NCI-H2107 treated with DMSO at 0.1 percent for 48 hours (cell line): ENCODE measurements at regions not wholly inside any gene's neighbourhood (a gene's known extent, or its start where the extent isn't known, plus 50 kb on each side); places are given as distances from the start of the nearest gene placed in this dataset.

Source experiments
- DNase-seq: peaks from one replicate; lab custom pipeline; 2025; ENCODE audit not compliant: unreplicated experiment; lab: John Stamatoyannopoulos, UW

DNA sequence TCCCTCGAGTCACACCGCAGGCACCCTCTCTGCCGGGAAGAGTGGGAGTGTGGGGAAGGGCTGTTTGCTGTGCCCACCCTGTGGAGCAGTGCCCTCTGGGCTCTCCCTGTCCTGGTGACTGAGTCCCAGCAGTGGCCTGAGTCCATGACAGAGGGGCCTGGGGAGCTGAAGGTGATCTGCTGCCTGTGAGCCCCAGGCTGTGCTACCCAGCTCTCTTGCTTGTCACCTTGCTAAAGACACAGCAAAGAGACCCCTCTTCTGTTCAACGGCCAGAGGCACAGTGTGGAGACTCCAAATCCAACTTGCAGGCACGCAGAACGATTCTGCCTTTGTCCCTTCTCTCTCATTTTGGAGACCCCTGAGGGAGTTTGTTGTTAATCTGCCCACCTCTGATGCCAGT is 232.6 kb downstream of the OPA1 start:
- no peak for DNase-seq

- peak; percentile 51 for DNase-seq
Observed at GRCh38 chr3:193826159-193826795, 233.3 kb downstream of the OPA1 start.

DNA sequence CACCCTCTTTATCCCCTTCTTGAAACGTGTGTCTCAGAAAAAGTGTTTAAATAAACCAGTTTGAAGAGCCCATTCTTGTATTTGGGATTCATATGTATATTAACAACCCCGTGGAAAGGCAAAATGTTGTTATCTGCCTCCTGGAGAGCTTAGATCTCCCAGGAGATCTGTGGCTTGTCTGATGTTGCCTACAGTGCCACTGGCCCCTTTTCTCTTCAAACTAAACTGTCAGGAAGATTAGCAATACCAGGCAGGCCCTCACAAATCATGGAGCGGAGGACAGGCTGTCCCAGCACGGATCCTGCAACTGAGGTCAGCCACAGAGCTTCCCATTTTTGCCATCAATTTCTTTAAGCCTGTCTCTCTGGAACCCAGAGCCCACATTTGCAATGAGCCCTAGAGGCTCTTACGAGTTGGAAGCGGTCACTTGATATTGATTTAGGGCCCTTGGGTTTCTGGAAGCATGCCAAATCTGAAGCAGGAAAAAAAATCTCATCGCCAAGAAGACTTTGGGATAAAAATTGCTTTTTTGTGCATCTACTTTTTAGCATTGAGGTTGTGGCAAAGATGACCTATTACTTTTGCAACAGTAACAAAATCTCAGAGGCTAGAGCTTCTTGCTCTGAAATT is 234.1 kb downstream of the OPA1 start:
- peak; percentile 78 for DNase-seq

- no peak for DNase-seq
Observed at GRCh38 chr3:193827871-193828270, 234.9 kb downstream of the OPA1 start.

GRCh38 chr3:193828477-193828876 is 235.5 kb downstream of the OPA1 start:
- DNase-seq, result no peak

GRCh38 chr3:193829781-193830180 is 236.8 kb downstream of the OPA1 start:
- no peak for DNase-seq

GRCh38 chr3:193830791-193831191 is 237.8 kb downstream of the OPA1 start:
- DNase-seq, result peak; percentile 97

DNA sequence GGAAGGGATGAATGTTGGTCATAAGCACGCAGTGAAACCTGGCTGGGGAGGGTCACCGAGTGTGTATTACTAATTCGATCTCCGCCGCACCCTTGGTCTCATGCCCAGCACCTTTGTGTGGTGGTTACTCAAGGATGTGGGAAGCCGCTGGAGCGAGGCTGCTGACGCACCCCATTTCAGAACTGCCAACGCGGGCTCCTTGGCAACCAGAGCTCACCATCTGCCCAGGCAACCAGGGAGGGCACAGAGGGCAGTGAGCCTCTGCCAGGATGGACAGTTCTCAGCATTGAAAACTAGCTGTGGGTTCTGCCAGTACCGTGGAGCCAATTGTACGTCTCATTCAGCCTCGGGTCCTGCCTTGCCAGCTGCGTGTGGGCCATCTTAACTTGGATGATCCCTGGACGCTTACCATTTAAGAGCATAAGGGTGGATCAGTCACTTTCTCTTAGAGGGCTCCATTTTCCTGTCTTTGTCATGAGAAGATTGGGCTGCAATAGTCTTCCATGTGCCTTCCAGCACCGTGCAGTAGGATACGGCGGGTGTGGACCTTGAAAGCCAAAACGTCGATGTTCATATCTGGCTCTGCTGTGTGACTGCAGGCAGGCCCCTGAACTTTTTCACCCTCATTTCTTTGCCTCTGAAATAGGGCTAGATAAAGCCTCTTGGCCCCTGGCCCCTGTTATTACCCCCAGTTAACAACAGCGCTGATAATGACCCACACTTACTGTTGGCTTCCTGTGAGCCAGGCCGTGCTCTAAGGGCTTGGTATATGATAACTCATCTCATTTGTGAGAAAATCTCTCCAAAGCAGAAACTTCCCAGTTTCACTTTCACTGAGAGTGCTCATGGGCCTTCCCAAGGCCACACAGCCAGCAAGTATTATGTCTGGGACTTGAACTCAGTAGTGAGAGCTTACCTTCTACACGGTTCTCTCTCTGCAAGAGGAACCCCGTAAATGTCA is 238.8 kb downstream of the OPA1 start:
- DNase-seq, result peak; percentile 85

GRCh38 chr3:193832833-193833413 is 239.9 kb downstream of the OPA1 start:
- no peak for DNase-seq

GRCh38 chr3:193833592-193833991 is 240.6 kb downstream of the OPA1 start:
- DNase-seq, result no peak

GRCh38 chr3:193835414-193835813 is 242.4 kb downstream of the OPA1 start:
- no peak for DNase-seq

DNA sequence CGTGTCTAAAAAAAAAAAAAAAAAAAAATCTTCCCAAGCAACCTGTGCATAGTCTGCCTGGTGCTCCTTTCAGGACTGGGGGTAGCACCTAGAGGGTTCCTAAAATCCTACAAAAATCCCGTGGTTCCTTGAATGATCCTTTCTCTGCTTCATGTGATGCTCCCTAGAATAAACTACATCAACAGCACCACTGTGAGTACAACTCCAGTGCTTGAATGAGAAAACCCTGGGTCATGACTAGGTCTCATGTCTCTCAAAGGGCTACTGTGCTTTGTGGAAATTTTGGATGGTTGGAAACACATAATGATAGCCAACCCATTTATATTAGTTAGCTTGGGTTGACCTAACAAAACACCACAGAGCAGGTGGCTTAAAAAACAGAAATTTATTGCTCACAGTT is 243.5 kb downstream of the OPA1 start:
- DNase-seq, result no peak

DNA sequence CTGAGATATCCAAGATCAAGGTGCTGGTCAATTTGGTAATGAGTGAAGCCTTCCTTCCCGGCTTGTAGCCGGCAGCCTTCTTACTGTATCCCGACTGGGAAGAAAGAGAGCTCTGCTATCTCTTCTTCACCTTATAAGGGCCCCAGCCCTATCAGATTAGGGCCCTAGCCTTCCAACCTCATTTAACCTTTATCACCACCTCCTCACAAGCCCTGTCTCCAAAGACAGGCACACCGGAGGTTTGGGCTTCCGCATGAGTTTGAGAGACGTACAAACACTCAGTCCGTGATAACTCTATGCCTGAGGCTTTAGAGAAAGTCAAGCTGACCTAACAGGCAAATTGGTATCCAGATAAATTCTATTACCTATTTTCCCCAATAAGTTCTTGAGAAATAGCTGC is 243.9 kb downstream of the OPA1 start:
- DNase-seq, result no peak

- no peak for DNase-seq
Observed at GRCh38 chr3:193837347-193837827, 244.4 kb downstream of the OPA1 start.

- no peak for DNase-seq
Observed at GRCh38 chr3:193840111-193840641, 247.2 kb downstream of the OPA1 start.

DNA sequence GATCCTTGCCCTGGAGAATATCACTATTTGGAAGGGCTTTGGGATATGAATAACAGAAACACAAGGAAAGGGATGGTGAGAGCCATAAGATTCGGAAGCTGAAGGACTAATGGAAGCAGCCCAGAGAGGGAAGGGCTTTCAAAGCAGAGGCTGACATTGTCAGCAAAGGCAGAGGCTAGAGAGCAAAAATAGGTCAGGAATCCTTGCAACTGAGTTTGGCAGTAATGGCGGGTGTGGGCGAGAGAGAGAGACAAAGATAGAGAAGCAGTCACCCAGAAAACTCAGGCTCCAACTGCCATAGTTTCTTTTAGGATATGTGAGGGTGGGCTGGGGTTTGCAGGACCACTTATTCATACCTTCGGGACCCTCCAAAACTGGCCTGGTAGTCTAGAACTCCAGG is 248.6 kb downstream of the OPA1 start:
- DNase-seq, result no peak

GRCh38 chr3:193842029-193842798 is 249.2 kb downstream of the OPA1 start:
- DNase-seq, result no peak

DNA sequence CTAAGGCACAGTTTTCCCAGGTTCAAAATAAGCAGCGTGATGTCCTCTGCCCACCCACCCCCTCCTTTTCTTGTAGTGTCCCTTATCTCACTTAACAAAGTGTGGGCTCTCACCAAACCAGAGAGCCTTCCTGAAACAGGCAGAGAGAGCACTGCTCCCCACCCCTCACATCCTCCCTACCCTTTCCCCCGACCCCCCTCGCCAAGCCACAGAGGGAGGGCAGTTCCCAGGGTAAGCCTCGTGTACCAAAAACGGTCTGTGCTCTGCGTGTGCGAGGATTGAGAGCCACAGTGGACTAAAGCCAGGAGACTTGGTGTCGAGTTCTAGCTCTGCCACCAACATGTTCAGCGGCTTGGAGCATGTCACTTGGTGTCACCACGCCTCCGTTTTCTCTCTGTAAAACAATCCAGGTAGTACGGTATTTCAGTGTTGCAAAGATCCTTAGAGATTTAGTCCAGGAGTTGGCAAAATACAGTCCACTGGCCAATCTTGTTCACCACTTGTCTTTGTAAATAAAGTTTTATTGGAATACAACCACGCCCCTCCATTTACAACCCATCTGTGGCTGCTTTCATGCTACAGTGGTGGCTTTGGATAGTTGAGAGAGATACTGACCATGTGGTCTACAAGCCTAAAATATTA is 249.9 kb downstream of the OPA1 start:
- DNase-seq, result no peak

GRCh38 chr3:193843474-193844301 is 250.7 kb downstream of the OPA1 start:
- no peak for DNase-seq
